Calu3 (cell line): ENCODE measurements at regions not wholly inside any gene's neighbourhood (a gene's known extent, or its start where the extent isn't known, plus 50 kb on each side); places are given as distances from the start of the nearest gene placed in this dataset.
"Not testable (repeated sequence)": the region's sequence is repeated elsewhere in the genome, so short reads cannot be mapped to it uniquely, and the experiment has no call there.

ENCODE experiments used
- BruUV-seq: library from RNA; stranded (reverse); fragments of 400-500 nt; replicated peaks from 2 replicates; lab custom pipeline; 2021; lab: Mats Ljungman, UMichigan
- CTCF ChIA-PET: fragments of 300-600 bp; sonication (Branson Sonifier 250); formaldehyde crosslinking; loops from one replicate; lab custom pipeline; 2022; ENCODE audit warnings: antibody characterized with exemption; lab: Charles Lee
- DNase-seq: peaks from one replicate; pipeline ENCODE4 v3.0.0; 2022
- H3K27ac Mint-ChIP-seq: one replicate; pipeline ENCODE4 v1.8.0; 2022; ENCODE audit warnings: mixed read lengths; ENCODE audit not compliant: unreplicated experiment
- H3K27me3 Mint-ChIP-seq: one replicate; pipeline ENCODE4 v1.8.0; 2022; ENCODE audit warnings: mixed read lengths; ENCODE audit not compliant: unreplicated experiment
- H3K36me3 Mint-ChIP-seq: one replicate; pipeline ENCODE4 v1.8.0; 2022; ENCODE audit warnings: mild to moderate bottlenecking, moderate library complexity, mixed read lengths; ENCODE audit not compliant: insufficient read depth, unreplicated experiment
- H3K4me1 Mint-ChIP-seq: one replicate; pipeline ENCODE4 v1.8.0; 2022; ENCODE audit warnings: mild to moderate bottlenecking, low read depth, mixed read lengths; ENCODE audit not compliant: unreplicated experiment
- H3K4me3 Mint-ChIP-seq: one replicate; pipeline ENCODE4 v1.8.0; 2022; ENCODE audit warnings: mild to moderate bottlenecking, low read depth, moderate library complexity, mixed read lengths; ENCODE audit not compliant: unreplicated experiment
- H3K9me3 Mint-ChIP-seq: one replicate; pipeline ENCODE4 v1.8.0; 2022; ENCODE audit warnings: low read depth, mixed read lengths; ENCODE audit not compliant: unreplicated experiment
- intact Hi-C: fragments of 100-400 bp; cut with micrococcal nuclease; formaldehyde crosslinking; loops from one replicate; pipeline ENCODE4 v1.10.0; 2022; ENCODE audit not compliant: unreplicated experiment
- TF ChIP-seq, protein P1 (sequence below): fragments of 200-600 bp; IDR thresholded peaks from one replicate; pipeline ENCODE4 v1.8.0; 2022; ENCODE audit warnings: antibody characterized with exemption; ENCODE audit not compliant: unreplicated experiment

- CTCF ChIA-PET: no interaction called here
- H3K4me3 Mint-ChIP-seq: no peak overlapping the region
- no peak overlapping the region for H3K27ac Mint-ChIP-seq
- no peak for DNase-seq
- intact Hi-C loops: no loop called here
- no peaks in the 10 kb centered on the region for H3K4me1 Mint-ChIP-seq
- H3K27me3 Mint-ChIP-seq: no peaks in the 10 kb centered on the region
- no peaks in the 10 kb centered on the region for H3K36me3 Mint-ChIP-seq
- BruUV-seq: no TSS peak
- TF ChIP-seq, protein P1, sequence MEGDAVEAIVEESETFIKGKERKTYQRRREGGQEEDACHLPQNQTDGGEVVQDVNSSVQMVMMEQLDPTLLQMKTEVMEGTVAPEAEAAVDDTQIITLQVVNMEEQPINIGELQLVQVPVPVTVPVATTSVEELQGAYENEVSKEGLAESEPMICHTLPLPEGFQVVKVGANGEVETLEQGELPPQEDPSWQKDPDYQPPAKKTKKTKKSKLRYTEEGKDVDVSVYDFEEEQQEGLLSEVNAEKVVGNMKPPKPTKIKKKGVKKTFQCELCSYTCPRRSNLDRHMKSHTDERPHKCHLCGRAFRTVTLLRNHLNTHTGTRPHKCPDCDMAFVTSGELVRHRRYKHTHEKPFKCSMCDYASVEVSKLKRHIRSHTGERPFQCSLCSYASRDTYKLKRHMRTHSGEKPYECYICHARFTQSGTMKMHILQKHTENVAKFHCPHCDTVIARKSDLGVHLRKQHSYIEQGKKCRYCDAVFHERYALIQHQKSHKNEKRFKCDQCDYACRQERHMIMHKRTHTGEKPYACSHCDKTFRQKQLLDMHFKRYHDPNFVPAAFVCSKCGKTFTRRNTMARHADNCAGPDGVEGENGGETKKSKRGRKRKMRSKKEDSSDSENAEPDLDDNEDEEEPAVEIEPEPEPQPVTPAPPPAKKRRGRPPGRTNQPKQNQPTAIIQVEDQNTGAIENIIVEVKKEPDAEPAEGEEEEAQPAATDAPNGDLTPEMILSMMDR: no peak
- H3K9me3 Mint-ChIP-seq: no peaks in the 10 kb centered on the region
Observed at GRCh38 chr3:176219970-176220369, 977.3 kb downstream of the TBL1XR1 start.

- Mint-ChIP-seq H3K36me3 (no peaks in the 10 kb centered on the region), H3K27ac (no peak overlapping the region), H3K9me3 (no peaks in the 10 kb centered on the region), H3K4me3 (no peak overlapping the region), H3K27me3 (no peaks in the 10 kb centered on the region), H3K4me1 (no peaks in the 10 kb centered on the region)
- intact Hi-C loops: no loop called here
- no peak for DNase-seq
- TF ChIP-seq, protein P1: no peak
- no TSS peak for BruUV-seq
- CTCF ChIA-PET: no interaction called here
Observed at GRCh38 chr3:176214758-176215157, 982.5 kb downstream of the TBL1XR1 start.

DNA sequence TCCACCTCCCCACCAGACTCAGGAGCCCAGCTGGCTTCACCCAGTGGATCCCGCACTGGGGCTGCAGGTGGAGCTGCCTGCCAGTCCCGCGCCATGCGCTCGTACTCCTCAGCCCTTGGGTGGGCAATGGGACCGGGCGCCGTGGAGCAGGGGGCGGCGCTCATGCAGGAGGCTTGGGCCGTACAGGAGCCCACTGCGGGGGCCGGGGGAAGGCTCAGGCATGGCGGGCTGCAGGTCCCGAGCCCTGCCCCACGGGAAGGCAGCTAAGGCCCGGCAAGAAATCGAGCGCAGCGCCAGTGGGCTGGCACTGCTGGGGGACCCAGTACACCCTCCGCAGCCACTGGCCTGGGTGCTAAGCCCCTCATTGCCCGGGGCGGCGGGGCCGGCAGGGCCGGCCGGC is 984.0 kb downstream of the TBL1XR1 start:
- CTCF ChIA-PET, H3K27ac Mint-ChIP-seq, H3K36me3 Mint-ChIP-seq, H3K4me3 Mint-ChIP-seq, DNase-seq, H3K9me3 Mint-ChIP-seq, H3K4me1 Mint-ChIP-seq, H3K27me3 Mint-ChIP-seq, intact Hi-C loops, BruUV-seq: not testable (repeated sequence)

DNA sequence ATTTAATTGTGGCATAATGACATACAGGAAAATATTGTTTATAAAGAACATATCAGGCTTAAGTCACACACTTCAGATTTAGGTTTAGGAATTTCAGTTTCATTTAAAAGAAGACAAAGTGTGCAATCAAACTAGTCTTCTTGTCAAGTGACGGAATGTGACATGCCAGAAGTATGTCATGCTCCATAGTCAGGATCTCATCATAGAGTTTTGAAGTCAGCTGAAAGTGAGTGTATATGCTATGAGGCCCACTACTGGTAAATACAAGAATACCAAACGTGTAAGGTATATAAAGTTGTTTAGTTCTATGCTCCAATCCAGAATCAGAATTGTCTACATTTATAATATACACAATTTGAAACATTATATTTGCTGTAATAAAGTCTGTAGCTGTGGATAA is 988.4 kb downstream of the TBL1XR1 start:
- BruUV-seq: no TSS peak
- H3K27ac Mint-ChIP-seq: no peak overlapping the region
- CTCF ChIA-PET: no interaction called here
- DNase-seq: no peak
- H3K4me3 Mint-ChIP-seq: no peak overlapping the region
- H3K9me3 Mint-ChIP-seq: no peaks in the 10 kb centered on the region
- H3K4me1 Mint-ChIP-seq: no peaks in the 10 kb centered on the region
- TF ChIP-seq, protein P1: no peak
- no peaks in the 10 kb centered on the region for H3K36me3 Mint-ChIP-seq
- H3K27me3 Mint-ChIP-seq: no peaks in the 10 kb centered on the region
- intact Hi-C loops: no loop called here

- Mint-ChIP-seq H3K9me3 (no peaks in the 10 kb centered on the region), H3K4me1 (no peaks in the 10 kb centered on the region), H3K27ac (no peak overlapping the region), H3K36me3 (no peaks in the 10 kb centered on the region), H3K27me3 (no peaks in the 10 kb centered on the region), H3K4me3 (no peak overlapping the region)
- TF ChIP-seq, protein P1: no peak
- no TSS peak for BruUV-seq
- CTCF ChIA-PET: interaction anchor here (0.6 kb wide), 1 partner anchor 36 kb away, joined by 5 read pairs; no protein-coding TSS in a partner anchor
- DNase-seq: no peak
- intact Hi-C loops: no loop called here
Observed at GRCh38 chr3:176208283-176208682, 989.0 kb downstream of the TBL1XR1 start.
